ENCODE measurements at regions not wholly inside any gene's neighbourhood (a gene's known extent, or its start where the extent isn't known, plus 50 kb on each side); places are given as distances from the start of the nearest gene placed in this dataset.

DNA sequence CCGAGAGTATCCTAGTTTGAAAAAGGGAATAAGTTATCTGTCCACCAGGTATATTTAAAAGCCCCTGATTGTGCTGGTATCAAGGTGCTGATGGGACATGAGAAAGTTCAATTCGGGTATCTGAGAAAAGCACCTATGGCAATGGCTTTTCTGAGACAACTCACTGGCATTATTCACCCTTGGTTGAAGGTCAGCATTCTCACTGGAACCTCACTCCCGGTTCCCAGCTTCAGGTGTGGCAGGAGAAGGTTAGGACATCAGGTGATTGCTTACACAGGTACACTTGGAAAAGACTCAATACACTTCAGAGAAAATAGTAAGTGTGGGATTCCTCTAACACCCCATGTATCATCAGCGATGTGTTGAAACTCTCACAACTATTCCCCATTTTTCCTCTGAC lies 643.1 kb downstream of the INHBA start:
- no peak for DNase-seq

- no peak for DNase-seq
Measured at GRCh38 chr7:41058986-41059741, 643.7 kb downstream of the INHBA start.

GRCh38 chr7:41054960-41055661 lies 647.8 kb downstream of the INHBA start:
- no peak for DNase-seq

DNA sequence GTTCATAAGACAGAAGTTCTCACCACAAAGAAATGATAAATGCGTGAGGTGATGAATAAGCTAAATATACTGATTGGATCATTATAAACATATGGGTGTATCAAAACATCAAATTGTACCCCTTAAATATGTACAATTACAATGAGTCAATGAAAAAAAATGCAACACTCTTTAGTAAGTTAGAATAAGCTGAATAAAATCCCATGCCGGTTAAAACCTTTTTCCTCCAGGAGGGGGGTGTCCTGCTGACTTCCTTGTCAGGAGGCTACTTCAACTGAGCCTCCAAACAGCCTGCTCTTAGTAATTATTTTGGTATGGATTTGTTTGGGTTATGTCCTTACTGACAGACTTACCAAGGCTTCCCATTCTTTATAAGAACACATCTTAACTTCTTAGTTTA lies 649.1 kb downstream of the INHBA start:
- DNase-seq, result no peak

DNA sequence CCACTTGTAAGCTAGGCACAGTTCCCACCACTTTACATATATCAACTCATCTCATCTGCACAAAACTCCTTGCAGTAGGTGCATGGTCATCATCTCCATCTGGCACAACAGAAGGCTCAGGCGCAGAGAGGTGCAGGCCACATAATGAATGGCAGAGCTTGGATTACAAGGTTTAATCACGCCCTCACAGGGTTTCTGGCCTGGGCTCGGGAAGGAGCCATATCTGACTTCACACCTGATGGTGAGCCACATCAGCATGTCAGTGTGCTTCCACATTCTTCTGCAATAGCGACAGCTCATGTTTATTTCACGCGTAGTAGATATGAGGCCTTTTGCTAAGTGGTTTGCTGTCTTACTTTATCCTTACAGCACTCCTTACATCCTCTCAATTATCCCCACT lies 650.2 kb downstream of the INHBA start:
- DNase-seq, result no peak

- no peak for DNase-seq
Measured at GRCh38 chr7:41052201-41052600, 650.7 kb downstream of the INHBA start.

- no peak for DNase-seq
Measured at GRCh38 chr7:41051535-41051934, 651.4 kb downstream of the INHBA start.

DNA sequence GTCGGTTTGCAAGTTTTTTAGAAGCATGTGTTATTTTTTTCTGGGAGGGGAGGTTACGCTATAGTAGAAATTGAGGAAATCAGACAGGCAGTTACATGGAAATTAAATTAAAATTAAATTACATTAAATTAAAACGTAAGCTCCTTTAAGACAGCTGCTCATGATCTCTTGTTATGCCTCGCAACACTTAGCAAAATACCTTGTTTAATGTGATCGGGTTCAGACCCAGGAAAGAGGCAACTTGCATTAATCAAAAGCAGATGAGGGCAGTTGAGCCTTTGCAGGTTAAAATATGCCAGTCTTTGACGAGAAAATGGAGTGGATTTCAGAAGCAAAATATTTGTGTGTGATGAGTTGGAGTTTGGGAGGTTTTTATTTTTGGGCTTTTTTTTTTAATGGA lies 651.8 kb downstream of the INHBA start:
- DNase-seq, result no peak

- DNase-seq, result no peak
Measured at GRCh38 chr7:41048771-41049170, 654.1 kb downstream of the INHBA start.

DNA sequence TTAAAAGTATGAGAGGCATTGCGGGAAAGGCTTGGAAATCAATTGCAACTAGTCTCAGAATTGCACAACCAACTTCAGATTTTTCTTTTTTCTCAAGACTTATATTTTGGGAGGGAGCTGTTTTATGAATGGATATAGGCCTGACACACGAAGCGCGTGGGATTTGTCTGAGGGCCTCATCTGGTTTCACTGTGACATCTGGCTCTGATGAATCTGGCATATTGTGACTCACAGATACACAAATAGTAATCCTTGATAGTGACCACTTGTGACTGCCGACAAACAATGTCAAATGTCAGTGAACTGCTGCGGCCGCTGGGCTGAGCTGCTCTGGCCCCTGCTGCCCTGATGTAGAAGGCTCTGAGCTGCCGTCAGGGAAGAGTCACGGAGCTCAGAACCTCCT lies 655.1 kb downstream of the INHBA start:
- no peak for DNase-seq

GRCh38 chr7:41047211-41047610 lies 655.7 kb downstream of the INHBA start:
- no peak for DNase-seq

DNA sequence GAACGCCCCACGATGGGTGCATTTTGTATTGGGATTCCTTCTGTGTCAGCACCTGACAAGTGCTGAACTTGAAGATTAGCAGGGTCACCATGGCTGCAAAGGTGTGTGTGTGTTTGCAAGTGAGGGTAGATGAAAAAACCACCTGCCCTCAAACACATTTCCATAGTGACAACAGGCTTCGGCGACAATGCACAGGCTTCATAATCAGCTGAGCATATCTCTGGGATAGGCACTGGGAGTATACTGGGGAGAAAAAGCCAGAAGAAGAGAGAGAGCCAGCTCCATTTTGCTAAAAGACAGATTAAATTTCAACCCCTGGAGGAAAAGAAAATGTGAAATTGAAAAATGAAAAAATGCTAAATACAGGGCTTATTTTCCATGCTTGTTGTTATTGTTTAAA lies 656.1 kb downstream of the INHBA start:
- DNase-seq, result no peak

- no peak for DNase-seq
Measured at GRCh38 chr7:41046221-41046761, 656.6 kb downstream of the INHBA start.

DNA sequence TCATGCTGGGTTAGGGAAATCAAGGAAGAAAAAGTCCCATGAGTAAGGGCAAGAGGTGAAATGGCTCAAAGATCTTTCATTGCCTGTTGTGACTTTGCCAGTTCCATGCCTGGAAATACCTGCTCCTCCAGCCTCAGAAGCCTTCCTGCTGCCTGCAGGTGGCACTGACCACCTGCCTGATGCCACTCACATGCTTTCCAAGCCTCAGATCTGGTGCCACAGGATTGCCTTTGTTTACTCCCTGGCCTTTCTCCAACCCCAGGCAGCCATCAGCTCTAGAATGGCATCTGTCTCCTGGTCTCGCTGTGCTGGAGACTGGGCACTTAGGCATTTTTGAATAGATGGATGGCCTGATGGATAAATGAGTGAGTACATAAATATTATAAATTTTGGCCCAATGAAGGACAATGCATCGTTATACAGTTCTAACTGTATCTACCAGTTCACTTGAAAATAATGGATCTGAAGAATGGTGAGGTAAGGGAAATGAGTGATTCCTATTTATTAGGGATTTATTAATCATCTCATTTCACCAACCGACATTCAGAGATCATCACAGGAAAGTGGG lies 657.2 kb downstream of the INHBA start:
- DNase-seq, result no peak

- no peak for DNase-seq
Measured at GRCh38 chr7:41039981-41040380, 662.9 kb downstream of the INHBA start.

GRCh38 chr7:41039386-41039953 lies 663.4 kb downstream of the INHBA start:
- no peak for DNase-seq

GRCh38 chr7:41038211-41038610 lies 664.7 kb downstream of the INHBA start:
- DNase-seq, result no peak

DNA sequence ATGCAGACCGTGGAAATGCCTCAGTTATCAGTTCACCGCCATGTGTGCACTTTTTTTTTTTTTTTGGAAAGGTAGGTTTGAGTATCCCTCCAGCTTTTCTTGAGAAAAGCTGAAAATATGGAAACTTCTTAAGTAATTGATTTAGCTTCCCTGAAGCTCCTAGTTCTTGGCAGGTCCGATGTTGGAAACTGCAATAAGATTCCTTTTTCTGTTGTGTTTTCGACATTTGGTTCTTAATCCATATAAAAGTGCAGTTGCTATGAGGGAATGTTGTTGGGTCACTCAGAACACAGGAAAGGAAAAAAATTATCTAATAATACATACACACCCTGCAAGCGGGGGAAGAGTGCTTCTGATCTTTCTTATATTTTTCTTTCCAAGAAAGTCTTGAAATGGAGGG lies 665.2 kb downstream of the INHBA start:
- DNase-seq, result no peak

GRCh38 chr7:41035794-41036193 lies 667.1 kb downstream of the INHBA start:
- DNase-seq, result no peak

- no peak for DNase-seq
Measured at GRCh38 chr7:41033500-41033899, 669.4 kb downstream of the INHBA start.

DNA sequence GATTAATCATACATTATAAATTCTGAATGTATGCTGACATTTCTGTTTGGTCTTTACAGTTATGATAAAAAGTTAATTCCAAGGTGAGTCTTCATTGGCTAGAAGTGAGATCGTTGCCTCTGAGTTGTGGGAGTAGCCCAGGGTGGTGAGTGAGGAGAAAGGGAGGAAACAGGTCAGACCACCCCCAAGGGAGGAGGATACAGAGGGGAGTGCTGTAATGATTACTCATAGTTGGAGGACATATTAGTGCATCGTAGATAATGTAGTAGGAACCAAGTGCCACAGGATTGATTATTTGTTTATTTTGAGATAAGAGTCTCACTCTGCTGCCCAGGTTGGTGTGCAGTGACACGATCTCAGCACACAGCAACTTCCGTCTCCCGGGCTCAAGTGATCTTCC lies 672.2 kb downstream of the INHBA start:
- DNase-seq, result no peak

DNA sequence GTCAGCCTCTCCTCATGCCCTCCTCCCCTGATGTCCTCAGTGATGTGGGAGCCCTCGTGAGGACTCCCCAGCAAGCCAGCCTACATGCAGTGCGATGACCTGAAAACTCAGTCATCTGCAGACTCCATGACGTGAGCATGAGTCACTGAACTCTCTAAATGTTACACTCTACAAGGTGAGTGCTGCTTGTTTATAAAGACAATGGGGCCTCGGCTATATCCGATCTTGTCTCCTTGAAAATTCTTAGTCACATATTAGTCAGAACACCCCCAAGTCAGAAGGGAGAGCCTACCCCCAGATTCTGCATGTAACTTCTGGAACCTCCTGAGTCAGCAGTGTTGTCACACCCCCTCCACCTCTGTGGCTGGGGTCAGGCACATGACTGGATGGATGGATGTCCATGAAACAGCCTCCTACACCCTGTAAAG lies 673.8 kb downstream of the INHBA start:
- DNase-seq, result no peak

DNA sequence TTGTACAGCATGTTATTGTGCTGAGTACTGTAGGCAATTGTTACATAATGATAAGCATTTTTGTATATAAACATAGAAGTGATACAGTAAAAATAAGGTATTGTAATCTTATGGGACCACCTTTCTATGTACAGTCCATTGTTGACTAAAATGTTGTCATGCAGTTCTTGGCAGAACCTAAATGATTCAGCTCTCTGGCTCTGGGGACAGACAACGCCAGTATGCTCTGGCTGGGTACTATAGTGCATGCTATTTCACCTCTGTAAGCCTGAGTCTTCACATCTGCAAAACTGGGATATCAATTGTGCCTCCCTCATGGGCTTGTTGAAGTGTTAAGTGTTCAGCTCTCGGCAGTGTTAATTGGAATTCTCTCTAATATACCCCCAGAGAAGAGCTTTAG lies 674.3 kb downstream of the INHBA start:
- DNase-seq, result no peak
